Islet of Langerhans (tissue), 1 donor: ENCODE measurements at regions not wholly inside any gene's neighbourhood (a gene's known extent, or its start where the extent isn't known, plus 50 kb on each side); places are given as distances from the start of the nearest gene placed in this dataset.
"Not testable (repeated sequence)": the region's sequence is repeated elsewhere in the genome, so short reads cannot be mapped to it uniquely, and the experiment has no call there.

Experiments used
- FAIRE-seq: peaks from one replicate; lab custom pipeline; 2011; peaks lifted over from hg19 to GRCh38; lab: Jason Lieb, UNC

DNA sequence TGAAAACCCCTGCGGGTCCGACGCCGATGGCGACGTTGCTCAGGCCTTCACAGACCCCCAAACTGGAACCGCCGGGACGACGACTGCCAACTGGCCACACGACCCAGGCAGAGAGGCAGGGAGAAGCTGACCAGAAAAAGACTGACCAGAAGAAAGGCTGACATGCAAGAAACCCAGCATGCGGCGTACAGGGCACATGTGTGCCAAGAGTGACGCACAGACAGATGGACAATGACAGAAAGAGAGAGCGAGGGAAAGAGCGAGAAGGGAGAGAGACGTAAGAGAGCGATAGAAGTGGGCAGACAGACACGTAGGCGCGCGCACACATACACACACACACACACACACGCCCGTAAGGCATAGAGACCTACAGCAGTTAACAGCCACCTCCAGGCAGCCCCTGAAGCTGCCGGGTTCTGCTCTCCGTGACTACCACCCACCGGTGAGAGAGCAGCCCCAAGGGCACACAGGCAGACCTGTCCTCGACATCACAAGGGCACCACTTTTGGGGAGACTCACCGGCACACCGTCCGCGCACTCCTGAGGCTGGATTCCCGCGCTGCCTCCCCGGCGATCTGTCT is 67.2 kb upstream of the ZNF527 start:
- FAIRE-seq, result no peak

DNA sequence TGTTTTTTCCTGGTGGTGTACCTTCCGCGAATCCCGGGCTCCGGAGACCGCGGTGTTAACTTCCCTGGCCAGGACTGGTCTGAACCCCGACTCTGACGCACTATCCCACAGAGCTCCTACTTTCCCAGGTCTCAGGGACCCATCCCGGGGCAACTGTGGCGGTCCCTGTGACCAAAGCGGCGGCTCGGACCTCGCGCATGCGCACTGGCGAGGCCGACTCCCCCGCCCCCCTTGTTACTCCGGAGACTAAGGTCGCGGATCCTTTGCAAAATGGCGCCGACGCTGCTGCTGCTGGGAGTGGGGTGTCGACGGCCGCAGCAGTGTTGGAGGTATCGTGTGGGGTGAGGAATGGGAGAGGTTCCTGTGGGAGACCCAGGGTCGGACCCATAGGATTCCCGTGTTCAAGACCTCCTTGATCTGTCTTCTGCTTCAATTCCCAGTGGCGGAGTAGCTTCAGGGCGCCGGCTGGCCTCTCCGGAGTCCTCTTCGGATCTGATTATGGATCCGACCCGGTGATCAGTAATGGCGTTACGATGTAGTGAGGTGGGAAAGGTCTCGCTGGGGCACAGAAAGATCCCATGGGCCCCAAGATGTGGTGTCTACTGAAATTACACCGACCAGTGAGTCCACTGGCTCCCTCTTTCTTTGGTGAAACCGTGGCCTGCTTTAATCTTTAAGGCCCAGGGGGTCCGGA is 66.6 kb upstream of the ZNF527 start:
- FAIRE-seq, result no peak

DNA sequence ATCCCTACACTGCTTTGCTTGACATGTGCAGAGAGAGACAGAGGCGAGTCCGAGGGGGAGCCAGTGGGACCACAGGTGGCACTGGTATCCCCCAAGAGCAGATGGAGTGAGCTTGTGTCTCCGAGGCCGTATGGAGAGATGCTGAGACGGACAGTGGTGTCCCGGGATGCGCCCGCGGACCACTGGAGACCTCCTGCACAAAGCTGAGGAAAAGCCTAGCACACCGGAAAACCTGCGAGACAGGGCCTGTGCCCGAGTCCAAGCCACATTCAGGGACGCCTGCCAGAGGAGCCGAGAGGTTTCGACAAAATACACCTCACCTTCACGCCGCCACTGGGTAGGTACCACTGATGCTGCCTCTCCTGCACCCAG is 66.0 kb upstream of the ZNF527 start:
- FAIRE-seq, result no peak

DNA sequence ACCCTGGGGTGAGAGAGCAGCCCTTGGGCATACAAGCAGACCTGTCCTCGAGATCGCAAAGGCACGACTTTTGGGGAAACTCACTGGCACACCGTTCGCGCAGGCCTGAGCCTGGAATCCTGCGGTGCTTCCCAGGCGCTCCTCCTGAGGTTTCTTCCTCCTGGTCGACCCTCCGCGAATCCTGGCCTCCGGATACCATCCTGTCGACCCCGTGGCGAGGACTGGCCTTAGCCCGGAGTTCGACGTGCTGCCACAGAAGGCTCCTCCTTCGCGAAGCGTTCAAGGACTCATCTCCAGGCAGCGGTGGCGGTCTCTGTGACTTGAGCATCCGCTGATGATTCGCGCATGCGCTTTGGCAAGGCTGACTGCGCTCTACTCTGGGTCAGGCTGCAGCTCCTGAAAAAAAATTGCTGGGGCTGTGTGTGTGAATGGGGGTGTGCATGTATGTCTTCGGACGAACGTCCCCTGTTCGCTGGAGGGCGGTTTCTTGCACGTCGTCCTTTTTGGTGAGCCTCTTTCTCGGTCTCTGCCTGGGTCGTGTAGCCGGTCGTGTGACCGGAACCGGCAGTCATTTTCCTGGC is 64.4 kb upstream of the ZNF527 start:
- no peak for FAIRE-seq

DNA sequence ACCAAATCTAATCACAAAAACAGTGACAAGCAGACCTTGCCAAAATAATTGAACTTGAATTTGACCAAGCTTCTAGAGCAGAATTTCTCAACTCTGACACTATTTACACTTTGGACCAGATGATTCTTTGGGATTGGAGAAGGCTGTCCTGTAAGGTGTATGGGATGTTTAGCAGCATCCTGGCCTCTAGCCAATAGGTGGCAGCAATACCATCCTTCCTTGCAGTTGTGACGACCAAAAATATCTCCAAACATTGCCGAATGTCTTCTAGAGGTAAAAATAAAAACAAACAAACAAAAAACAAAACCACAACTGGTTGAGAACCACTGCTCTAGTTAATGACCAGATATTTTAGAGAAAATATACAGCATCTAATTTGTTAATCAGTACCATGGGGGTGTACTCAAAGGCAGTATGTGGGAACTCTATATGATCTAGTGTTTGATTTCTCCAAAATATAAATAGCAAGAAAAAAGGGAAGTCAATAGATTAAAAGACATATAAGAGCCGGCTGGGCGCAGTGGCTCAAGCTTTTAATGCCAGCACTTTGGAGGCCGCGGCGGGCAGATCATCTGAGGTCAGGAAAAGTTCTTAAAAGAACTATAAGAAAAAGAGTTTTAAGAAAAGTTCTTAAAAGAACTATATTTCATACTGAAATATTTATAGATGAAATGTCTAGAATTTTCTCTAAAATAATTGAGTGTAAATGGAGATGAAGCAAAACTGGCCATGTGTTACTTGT is 60.9 kb upstream of the ZNF527 start:
- FAIRE-seq, result no peak

DNA sequence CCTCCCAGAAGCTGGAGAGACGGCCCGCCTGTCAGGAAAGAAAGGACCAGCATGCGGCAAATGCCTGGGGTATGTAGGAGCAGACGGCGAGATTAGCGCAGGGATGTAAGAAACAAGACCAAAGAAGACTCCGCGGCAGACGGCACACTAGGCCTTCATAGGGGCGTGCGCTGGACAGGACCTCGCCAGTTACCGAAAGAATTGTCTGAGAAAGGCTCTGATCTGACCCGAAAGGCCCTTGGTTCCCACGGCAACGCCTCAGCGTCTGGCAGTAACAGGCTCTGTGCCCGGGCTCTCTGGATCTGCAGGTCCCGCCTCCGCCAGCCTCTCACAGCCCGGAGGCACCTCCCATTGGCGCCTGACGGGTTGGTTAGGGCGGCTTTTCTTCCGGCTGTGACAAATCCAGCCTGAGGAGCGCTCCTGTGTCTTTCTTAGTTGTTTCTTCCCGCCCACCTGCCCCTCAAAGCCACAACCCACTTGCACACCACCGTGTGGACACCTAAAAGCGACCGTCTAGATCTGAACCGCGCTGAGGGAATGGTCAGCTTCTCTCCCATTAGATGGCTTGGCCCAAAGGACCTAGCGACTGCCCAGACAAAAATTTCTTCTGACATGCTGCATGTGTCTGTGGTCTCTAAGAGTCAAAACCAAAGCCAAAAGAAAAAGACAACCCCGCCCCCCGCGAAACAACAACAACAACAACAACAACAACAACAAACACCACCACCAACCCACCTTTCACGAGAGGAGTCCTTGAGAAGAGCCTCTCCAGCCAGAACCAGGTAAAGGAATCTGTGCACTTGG is 58.2 kb upstream of the ZNF527 start:
- not testable (repeated sequence) for FAIRE-seq

DNA sequence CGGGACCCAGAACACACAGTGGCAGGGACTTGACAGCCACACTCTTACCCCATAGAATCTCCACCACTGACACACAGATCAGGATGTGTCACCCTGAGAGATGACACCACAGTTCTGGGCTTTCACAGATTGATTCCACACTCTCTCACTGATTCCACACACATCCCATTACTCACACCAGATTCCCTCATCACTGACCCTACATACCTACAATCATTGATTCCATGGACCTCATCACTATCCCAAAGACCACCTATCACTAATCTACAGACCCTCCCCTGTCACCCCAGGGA is 57.6 kb upstream of the ZNF527 start:
- no peak for FAIRE-seq

DNA sequence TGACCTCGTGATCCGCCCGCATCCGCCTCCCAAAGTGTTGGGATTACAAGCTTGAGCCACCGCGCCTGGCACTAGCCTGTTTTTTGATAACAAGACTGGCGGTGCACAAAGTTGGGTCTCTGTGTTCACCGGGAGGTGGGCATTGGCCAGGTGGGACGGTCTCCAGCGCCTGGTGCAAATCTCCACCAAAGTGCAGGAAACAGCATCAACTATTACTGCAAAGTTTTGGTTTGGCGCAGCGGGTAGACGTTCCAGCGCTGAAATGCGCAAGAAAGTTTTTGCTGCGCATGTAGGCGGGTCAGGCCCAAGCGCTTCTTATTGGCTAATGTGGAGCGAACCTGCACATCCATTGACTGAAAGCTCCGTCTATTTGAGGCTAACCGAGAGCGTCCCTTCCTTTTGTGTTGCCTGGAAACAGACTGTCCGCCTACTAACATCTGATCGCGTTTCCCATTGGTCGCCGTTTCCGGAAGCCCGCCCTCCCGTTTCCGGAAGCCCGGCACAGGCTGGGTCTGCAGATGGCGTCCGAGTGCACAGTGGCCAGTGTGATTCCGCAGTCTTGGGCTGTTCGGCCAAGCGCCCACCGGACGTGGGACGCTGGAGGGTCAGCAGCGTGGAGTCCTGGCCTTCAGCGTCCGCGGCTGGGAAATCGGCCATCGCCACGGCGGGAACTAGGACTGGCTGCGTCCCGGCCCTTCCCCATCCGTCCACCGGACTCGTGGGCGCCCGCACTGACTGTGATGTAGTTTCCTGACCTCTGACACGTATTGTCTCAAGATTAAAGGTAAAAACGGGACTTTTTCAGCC is 53.3 kb upstream of the ZNF527 start:
- FAIRE-seq, result peak; percentile 99

DNA sequence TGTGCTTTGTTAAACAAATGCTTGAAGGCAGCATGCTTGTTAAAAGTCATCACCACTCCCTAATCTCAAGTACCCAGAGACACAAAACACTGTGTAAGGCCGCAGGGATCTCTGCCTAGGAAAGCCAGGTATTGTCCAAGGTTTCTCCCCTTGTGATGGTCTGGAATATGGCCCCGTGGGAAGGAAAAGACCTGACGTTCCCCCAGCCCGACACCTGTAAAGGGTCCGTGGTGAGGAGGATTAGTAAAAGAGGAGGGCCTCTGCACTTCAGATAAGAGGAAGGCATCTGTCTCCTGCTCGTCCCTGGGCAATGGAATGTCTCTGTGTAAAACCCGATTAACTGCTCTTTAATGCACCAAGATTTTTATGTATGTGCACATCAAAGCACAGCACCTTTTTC is 49.9 kb upstream of the ZNF527 start:
- not testable (repeated sequence) for FAIRE-seq
